Left ventricle myocardium inferior (tissue), 1 donor: ENCODE measurements at regions not wholly inside any gene's neighbourhood (a gene's known extent, or its start where the extent isn't known, plus 50 kb on each side); places are given as distances from the start of the nearest gene placed in this dataset.
"Not testable (repeated sequence)": the region's sequence is repeated elsewhere in the genome, so short reads cannot be mapped to it uniquely, and the experiment has no call there.

Experiments
- DNase-seq: peaks from one replicate; pipeline ENCODE4 v3.0.0-alpha.2; 2020
- H3K27ac ChIP-seq: fragments of 200-600 bp; replicated peaks from 2 replicates; pipeline ENCODE4 v1.8.0; 2021
- H3K27me3 ChIP-seq: fragments of 200-600 bp; 2 replicates; pipeline ENCODE4 v1.8.0; 2021; ENCODE audit warnings: low read depth
- H3K36me3 ChIP-seq: fragments of 200-600 bp; 2 replicates; pipeline ENCODE4 v1.8.0; 2021
- H3K4me1 ChIP-seq: fragments of 200-600 bp; 2 replicates; pipeline ENCODE4 v1.8.0; 2021
- H3K4me3 ChIP-seq: fragments of 200-600 bp; 2 replicates; pipeline ENCODE4 v1.8.0; 2021; ENCODE audit warnings: mild to moderate bottlenecking, moderate library complexity
- H3K9me3 ChIP-seq: fragments of 200-600 bp; replicated peaks from 2 replicates; pipeline ENCODE4 v1.8.0; 2021
- intact Hi-C: fragments of 100-400 bp; cut with micrococcal nuclease; formaldehyde crosslinking; loops from one replicate; pipeline ENCODE4 v1.11.0; 2022
- TF ChIP-seq, protein P1 (sequence below): fragments of 200-600 bp; IDR thresholded peaks from 2 replicates; pipeline ENCODE4 v1.8.0; 2021; ENCODE audit warnings: antibody characterized with exemption, mild to moderate bottlenecking, borderline replicate concordance
- donor health status: DM: no; HTN: yes; CAD: no; lungs with severe emphysema.

DNA sequence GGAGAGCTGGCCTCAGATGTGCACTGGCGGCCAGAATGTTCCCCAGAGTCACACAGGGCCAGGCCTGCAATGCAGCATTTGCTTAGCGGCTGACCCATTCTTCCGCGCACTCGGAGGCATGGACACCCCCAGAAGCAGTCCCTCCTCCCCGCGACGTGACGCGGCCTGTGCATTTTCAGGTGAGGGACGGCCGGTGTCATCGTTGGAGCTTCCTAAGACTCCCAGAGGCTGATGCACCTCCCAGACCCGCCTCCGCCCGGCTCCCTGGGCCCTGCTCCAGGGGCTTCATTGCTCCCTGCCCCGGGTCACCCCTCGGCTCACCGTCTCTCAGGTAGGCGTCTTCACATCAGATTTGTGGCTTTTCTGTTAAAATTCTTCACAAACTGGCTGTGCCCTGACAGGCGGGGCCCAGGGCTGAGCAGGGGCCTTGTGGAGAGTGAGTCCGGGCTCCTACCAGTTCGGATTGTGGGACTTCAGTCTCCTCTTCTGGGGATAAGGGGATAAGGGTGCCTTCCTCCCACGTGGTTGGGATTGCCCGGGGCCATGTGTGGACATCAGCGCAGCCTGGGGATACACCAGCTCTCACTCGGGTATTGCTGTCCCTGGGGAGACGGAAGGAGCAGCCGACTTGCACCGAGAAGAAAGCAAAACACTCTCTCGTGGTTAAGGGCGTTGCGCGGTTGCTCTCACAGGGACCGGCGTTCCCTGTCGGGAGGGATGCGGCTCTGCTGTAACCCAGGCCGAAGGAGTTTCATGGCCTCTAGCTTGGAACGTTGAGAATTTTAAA, 249.1 kb downstream of the ADGRD1 start:
- TF ChIP-seq, protein P1, sequence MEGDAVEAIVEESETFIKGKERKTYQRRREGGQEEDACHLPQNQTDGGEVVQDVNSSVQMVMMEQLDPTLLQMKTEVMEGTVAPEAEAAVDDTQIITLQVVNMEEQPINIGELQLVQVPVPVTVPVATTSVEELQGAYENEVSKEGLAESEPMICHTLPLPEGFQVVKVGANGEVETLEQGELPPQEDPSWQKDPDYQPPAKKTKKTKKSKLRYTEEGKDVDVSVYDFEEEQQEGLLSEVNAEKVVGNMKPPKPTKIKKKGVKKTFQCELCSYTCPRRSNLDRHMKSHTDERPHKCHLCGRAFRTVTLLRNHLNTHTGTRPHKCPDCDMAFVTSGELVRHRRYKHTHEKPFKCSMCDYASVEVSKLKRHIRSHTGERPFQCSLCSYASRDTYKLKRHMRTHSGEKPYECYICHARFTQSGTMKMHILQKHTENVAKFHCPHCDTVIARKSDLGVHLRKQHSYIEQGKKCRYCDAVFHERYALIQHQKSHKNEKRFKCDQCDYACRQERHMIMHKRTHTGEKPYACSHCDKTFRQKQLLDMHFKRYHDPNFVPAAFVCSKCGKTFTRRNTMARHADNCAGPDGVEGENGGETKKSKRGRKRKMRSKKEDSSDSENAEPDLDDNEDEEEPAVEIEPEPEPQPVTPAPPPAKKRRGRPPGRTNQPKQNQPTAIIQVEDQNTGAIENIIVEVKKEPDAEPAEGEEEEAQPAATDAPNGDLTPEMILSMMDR = no peak
- H3K9me3 ChIP-seq = peaks cover 5% of the 10 kb centered on the region
- H3K27me3 ChIP-seq = peaks cover 36% of the 10 kb centered on the region
- no peak overlapping the region for H3K4me3 ChIP-seq
- DNase-seq = no peak
- no peaks in the 10 kb centered on the region for H3K4me1 ChIP-seq
- no peaks in the 10 kb centered on the region for H3K36me3 ChIP-seq
- intact Hi-C loops = no loop called here
- no peak overlapping the region for H3K27ac ChIP-seq

DNA sequence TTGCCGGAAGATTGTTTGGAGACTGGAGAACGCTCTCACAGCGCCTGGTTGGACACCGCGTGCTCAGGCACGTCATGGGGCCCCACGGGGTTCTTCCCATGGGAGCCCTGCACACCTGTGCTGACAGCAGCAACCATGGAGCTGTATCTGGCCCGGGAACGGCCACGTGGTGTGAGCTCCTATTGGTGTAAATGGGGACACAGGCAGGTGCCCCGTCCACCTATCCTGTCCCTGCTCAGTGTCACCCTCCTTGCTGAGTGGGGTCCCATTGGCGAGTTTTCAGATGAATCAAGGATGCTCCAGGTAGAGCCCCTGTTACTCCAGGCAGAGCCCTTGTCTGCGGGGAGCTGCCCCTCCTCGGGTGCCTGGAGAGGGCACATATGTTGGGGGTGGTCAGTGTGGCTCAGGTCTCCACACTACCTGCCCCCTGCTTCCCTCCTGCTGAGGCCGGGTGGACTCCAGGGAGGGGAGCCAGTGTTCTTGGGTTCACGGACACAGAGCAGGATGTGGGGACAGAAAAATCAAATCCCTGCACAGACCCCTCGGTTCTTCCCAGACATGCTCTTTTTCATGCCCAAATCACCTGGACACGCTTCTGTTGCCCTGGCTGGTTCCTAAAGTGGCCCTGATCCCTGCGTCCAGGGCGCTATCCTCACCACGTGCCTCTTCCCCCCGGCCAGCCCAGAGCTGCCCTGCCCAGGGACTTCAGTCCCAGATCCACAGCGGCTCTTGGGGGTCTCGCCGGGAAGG, 250.1 kb downstream of the ADGRD1 start:
- Histone ChIP-seq H3K27ac (no peak overlapping the region), H3K36me3 (no peaks in the 10 kb centered on the region), H3K4me3 (no peak overlapping the region), H3K9me3 (no peaks in the 10 kb centered on the region), H3K27me3 (peaks cover 37% of the 10 kb centered on the region), H3K4me1 (no peaks in the 10 kb centered on the region)
- TF ChIP-seq, protein P1 = no peak
- intact Hi-C loops = no loop called here
- DNase-seq = no peak

DNA sequence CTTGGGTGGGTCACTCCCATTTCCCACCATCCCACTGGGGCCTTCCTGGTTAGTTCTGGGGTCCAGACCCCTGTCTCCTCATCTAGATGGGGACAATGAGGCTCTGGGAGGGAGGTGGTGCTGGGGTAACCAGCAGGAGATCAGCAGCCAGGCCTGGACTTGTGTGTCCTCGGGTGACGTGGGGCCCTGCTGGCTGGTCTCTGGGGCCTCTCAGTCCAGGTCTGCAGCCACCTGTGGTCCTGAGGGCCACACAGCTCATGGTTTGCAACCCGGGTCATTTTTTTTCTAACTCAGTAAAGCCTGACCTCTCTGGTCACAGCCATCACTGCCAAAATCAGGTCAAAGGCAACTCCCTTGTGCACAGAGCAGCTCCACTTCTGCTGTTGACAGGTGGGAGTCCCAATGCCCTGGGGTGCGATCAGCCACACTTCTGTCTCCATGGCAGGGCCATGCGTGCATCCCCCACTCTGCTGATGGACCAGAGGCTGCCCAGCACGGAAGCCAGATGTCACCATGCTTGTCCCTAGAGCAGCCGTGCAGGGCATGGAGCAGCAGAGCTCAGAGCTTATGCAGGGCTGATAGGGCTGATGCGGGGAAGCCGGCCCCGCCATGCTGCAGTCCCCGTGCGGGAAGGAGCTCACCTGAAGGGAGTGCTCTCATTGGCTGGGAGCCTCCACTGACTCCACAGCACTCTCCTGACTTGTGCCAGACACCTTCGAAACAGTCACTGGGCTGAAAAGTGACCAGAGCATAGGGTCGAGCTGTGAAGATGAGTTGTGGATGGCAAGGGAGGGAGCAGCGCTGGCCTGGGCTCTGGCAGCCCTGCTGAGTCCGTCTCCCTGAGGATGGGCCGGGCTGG, 250.9 kb downstream of the ADGRD1 start:
- intact Hi-C loops = no loop called here
- Histone ChIP-seq H3K27ac (no peak overlapping the region), H3K4me1 (no peaks in the 10 kb centered on the region), H3K27me3 (peaks cover 45% of the 10 kb centered on the region), H3K36me3 (no peaks in the 10 kb centered on the region), H3K9me3 (no peaks in the 10 kb centered on the region), H3K4me3 (no peak overlapping the region)
- TF ChIP-seq, protein P1 = no peak
- DNase-seq = no peak

DNA sequence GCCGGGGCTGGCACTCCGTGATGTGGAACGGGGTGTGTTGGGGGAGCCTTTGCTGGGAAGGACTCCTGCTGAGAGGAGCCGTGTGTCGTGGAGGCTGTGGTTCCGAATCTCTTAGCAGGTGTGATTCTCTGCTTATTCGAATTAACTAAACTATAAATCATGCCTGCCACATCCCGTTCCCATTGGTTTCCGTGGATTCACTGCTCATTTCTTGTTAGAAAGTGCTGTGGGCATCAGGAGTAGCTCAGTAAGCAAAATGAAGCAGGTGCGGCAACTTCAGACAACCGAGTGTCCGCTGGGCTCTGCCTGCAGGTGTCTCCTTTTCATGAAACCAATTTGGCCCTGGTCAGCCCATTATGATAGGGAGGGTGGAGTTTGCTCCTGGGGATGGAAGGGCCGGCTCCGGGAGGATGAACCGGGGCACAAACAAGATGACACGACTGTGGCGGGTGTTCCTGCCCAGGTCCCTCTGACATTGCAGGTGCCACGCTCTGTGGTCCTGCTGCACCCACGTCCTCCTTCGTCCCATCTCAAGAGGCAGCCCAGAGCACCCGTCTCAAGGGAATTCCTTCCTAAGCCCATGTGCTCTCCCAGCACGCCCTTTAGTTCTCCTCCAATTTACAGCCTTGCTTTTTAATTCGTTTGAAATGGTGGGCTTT, 251.7 kb downstream of the ADGRD1 start:
- H3K9me3 ChIP-seq, H3K4me3 ChIP-seq, intact Hi-C loops, DNase-seq, H3K27ac ChIP-seq, H3K4me1 ChIP-seq, H3K36me3 ChIP-seq: not testable (repeated sequence)
- H3K27me3 ChIP-seq = peaks cover 53% of the 10 kb centered on the region

DNA sequence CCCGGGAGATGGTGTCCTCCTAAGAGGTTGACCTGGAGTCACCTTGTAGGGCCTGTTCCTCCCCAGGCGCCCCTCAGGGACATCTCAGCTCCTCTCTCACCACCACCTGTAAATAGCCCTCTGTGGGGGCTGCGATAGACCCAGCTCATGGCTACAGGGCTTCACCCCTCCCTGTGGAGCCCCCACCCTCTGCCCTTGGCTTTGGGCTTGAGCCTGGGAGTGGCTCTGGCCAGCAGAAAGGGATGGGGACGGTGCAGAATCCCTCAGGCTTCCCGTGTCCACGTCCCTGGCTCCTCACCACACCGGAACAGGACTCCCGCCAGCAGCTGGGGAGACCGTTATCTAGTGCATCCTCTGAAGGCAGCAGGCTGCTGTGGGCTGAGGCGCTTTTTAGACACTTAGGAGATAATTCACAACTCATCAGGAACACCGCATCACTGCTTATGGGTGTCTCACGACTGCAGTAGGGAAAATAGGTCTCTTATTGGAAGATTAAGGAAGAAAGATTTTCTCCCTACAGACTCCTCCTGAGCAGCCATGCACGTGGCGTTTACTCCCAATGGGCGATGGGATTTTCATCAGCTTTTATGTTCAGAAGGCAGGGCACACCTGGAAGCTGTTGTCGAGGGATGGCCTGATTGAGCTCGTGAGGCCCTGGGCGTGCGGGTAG, 253.1 kb downstream of the ADGRD1 start:
- H3K36me3 ChIP-seq, DNase-seq, intact Hi-C loops: not testable (repeated sequence)

DNA sequence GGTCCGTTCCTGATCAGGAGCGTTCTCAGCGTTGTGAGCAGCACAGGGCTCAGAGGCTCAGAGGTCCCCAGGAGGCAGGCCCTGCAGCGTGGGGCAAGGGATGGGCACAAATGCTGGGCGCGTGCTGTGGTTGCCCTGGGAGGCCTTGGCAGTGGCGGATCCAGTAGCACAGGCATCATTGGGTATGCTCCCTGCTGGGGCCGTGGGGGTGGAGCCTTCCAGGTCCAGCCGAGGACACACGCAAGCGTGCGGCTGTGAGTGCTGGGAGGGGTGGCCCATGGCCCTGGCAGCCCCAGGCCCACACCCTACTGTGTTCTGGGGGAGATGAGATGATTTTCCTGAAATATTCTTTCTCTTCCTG, 253.6 kb downstream of the ADGRD1 start:
- H3K4me1 ChIP-seq, DNase-seq, H3K9me3 ChIP-seq, intact Hi-C loops, H3K27ac ChIP-seq, H3K36me3 ChIP-seq, H3K4me3 ChIP-seq: not testable (repeated sequence)
- H3K27me3 ChIP-seq = peaks cover 60% of the 10 kb centered on the region

More for the DNA sequence above, 253.1 kb downstream of the ADGRD1 start:
- H3K9me3 ChIP-seq, H3K4me1 ChIP-seq, H3K27ac ChIP-seq, H3K4me3 ChIP-seq: not testable (repeated sequence)
- H3K27me3 ChIP-seq = peaks cover 60% of the 10 kb centered on the region

DNA sequence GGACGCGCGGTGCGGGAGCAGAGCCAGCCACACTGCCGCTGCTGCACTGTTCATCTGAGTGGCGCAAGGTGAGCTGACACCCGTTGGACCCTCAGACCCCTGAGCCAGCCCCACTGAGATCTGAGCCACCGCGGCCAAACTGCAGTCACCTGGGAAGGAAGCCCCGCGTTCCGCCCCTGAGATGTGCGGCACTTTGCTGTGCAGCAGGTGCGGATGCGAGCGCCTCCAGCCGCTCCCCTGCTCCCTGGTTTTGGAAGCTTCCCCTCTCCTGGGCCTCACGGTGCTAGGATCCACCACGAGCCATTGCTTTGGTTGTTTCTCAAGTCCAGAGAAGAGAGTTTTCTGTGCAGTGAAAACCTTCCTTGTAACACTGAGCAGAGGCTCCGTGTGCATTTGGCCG, 254.1 kb downstream of the ADGRD1 start:
- H3K9me3 ChIP-seq, H3K27ac ChIP-seq, intact Hi-C loops, H3K4me3 ChIP-seq, H3K36me3 ChIP-seq, H3K4me1 ChIP-seq, DNase-seq: not testable (repeated sequence)
- H3K27me3 ChIP-seq = peaks cover 57% of the 10 kb centered on the region
